AG09309 (cell line): ENCODE measurements at regions not wholly inside any gene's neighbourhood (a gene's known extent, or its start where the extent isn't known, plus 50 kb on each side); places are given as distances from the start of the nearest gene placed in this dataset.

ENCODE experiments used
- DNase-seq: peaks from one replicate; pipeline ENCODE4 v3.0.0-alpha.2; 2010; ENCODE audit warnings: low read depth
- H3K4me3 ChIP-seq: 2 replicates; pipeline ENCODE4 v1.5.1; 2011; ENCODE audit warnings: mild to moderate bottlenecking, low read depth, low read length, moderate library complexity; ENCODE audit not compliant: control insufficient read depth
- TF ChIP-seq, protein P1 (sequence below): IDR thresholded peaks from 2 replicates; pipeline ENCODE4 v1.5.1; 2011; ENCODE audit warnings: mild to moderate bottlenecking, low read depth, low read length, inconsistent platforms; ENCODE audit not compliant: insufficient read depth, control insufficient read depth; ENCODE audit errors: missing control alignments

- TF ChIP-seq, protein P1, sequence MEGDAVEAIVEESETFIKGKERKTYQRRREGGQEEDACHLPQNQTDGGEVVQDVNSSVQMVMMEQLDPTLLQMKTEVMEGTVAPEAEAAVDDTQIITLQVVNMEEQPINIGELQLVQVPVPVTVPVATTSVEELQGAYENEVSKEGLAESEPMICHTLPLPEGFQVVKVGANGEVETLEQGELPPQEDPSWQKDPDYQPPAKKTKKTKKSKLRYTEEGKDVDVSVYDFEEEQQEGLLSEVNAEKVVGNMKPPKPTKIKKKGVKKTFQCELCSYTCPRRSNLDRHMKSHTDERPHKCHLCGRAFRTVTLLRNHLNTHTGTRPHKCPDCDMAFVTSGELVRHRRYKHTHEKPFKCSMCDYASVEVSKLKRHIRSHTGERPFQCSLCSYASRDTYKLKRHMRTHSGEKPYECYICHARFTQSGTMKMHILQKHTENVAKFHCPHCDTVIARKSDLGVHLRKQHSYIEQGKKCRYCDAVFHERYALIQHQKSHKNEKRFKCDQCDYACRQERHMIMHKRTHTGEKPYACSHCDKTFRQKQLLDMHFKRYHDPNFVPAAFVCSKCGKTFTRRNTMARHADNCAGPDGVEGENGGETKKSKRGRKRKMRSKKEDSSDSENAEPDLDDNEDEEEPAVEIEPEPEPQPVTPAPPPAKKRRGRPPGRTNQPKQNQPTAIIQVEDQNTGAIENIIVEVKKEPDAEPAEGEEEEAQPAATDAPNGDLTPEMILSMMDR: no peak
- no peak overlapping the region for H3K4me3 ChIP-seq
- no peak for DNase-seq
Observed at GRCh38 chr3:90025019-90025418, 917.6 kb downstream of the EPHA3 start.

DNA sequence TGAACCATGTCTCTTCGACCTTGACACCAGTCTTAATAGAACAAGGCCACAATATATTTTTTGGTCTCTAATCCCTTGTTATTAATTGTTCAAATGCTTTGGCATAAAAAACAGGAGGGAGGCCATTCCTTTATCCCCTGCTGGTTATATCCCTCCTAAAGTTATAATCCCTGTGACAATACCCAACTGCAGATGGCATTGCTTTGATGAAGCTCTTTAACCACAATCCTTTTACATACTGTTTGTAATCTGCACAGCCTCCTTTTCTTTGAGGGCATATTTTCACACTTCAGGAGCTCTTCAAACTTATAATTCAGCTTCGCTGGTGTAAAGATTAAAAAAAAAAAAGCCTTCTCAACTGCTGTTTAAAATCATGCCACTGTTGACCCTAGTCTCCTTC lies 919.0 kb downstream of the EPHA3 start:
- H3K4me3 ChIP-seq: no peak overlapping the region
- no peak for DNase-seq
- TF ChIP-seq, protein P1: no peak

DNA sequence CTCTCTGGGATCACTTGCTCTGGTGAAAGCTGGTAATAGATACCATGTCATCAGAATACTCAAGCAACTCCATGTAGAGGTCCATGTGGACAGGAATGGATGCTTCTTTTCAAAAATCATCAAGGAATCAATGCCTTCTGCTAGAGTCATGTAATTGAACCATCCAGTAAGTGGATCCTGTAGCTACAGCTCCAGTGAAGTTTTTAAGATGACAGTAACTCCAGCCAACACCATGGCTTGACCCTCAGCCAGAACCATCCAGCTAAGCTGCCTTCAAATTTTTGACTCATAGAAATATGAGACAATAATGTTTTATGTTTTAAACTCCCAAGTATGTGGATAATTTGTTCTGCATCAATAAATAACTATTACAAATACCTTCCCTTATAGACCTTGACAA lies 923.7 kb downstream of the EPHA3 start:
- H3K4me3 ChIP-seq: no peak overlapping the region
- TF ChIP-seq, protein P1: no peak

DNA sequence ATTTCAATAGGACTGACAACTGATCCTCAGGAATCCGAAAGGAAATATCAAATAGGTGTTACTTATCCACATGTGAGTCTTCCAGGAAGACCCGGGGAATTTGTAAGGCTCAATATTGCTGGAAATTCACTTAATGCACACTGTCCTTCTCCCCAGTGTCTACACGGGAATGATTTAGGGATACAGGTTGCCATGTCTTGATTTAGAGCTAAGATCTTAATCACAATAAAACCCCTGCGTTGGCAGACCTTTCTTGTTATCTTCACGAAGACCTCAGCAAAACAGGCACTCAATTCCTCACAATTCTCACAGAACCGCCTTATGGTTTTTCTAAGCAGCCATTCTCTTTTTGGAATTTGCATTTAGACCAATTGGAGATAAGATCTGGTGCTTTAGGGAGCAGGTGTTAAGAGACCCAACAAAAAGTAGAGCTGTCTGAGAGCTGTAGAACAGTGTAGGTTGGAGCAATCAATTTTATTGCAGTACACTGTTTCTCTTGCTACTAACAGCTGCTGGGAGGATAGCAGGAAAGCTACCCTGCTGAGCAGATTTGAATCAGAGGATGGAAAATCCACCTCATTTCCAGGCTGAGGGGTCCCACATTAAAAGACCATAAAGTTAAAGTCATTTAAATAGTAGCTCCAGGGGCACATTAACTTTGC lies 925.7 kb downstream of the EPHA3 start:
- DNase-seq: no peak
- H3K4me3 ChIP-seq: no peak overlapping the region
- TF ChIP-seq, protein P1: no peak

More for the DNA sequence above, 923.7 kb downstream of the EPHA3 start:
- no peak for DNase-seq

- H3K4me3 ChIP-seq: no peak overlapping the region
- TF ChIP-seq, protein P1: no peak
- DNase-seq: no peak
Observed at GRCh38 chr3:90034038-90034437, 926.6 kb downstream of the EPHA3 start.

DNA sequence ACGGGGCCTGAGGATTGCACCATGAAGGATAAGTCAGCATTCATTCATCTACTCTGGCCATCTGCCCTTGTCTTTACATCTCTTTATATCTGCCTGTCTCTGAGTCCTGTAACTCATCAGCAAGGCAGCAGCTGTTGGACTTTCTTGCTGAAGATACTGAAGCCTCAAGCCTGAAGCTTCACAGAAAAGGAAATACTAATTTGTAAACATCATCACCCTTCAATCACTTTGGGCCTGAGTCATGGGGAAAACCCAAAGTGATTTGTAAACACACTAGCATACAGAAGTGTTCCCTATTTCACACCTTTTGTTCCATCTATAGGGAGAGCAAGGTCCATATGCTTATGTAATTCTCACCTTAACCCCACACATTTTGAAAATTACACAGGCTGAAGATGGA lies 928.2 kb downstream of the EPHA3 start:
- no peak for DNase-seq

More for the DNA sequence above, 928.2 kb downstream of the EPHA3 start:
- TF ChIP-seq, protein P1: no peak
- no peak overlapping the region for H3K4me3 ChIP-seq
